Panc1 (cell line): ENCODE measurements at regions not wholly inside any gene's neighbourhood (a gene's known extent, or its start where the extent isn't known, plus 50 kb on each side); places are given as distances from the start of the nearest gene placed in this dataset.

ENCODE experiments used
- TCF7L2 ChIP-seq: IDR thresholded peaks from 2 replicates; pipeline ENCODE4 v1.6.1; 2011; ENCODE audit warnings: mild to moderate bottlenecking, low read depth, low read length, inconsistent platforms
- TF ChIP-seq, protein P1 (sequence below): fragments of 450-650 bp; IDR thresholded peaks from 2 replicates; pipeline ENCODE4 v1.5.1; 2017; ENCODE audit warnings: mild to moderate bottlenecking

DNA sequence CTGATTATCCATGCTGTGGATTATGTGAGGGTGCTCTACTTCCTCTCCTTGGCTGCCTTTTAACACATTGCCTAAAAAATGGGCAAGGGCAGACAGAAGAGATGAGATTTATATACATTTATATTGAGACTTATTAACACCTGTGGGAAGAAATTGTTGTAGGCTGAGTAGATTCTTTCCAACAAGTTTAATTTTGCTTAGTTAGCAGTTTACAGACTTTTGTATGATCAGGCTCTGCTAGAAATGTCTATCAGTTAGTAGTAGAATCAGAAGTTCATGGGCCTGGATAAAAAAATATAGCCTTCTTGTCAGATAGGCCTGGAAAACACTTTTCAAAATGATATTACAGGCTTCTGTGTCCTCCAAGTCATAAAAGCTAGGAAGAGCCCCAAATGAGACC, 111.3 kb upstream of the LEF1 start:
- TF ChIP-seq, protein P1, sequence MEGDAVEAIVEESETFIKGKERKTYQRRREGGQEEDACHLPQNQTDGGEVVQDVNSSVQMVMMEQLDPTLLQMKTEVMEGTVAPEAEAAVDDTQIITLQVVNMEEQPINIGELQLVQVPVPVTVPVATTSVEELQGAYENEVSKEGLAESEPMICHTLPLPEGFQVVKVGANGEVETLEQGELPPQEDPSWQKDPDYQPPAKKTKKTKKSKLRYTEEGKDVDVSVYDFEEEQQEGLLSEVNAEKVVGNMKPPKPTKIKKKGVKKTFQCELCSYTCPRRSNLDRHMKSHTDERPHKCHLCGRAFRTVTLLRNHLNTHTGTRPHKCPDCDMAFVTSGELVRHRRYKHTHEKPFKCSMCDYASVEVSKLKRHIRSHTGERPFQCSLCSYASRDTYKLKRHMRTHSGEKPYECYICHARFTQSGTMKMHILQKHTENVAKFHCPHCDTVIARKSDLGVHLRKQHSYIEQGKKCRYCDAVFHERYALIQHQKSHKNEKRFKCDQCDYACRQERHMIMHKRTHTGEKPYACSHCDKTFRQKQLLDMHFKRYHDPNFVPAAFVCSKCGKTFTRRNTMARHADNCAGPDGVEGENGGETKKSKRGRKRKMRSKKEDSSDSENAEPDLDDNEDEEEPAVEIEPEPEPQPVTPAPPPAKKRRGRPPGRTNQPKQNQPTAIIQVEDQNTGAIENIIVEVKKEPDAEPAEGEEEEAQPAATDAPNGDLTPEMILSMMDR = no peak
- no peak for TF ChIP-seq TCF7L2
